ENCODE measurements at regions not wholly inside any gene's neighbourhood (a gene's known extent, or its start where the extent isn't known, plus 50 kb on each side); places are given as distances from the start of the nearest gene placed in this dataset.

GRCh38 chr4:177161781-177162180 lies 147.9 kb upstream of the NEIL3 start:
- no peaks in the 10 kb centered on the region for H3K4me1 ChIP-seq
- intact Hi-C loops (cut with DNase I; ENCODE audit: low total_unique reads): no loop called here
- no peaks in the 10 kb centered on the region for H3K36me3 ChIP-seq
- no peak for DNase-seq
- TF ChIP-seq POLR2A (IDR thresholded peaks at IDR 0.05): no peak
- TF ChIP-seq CTCF (IDR thresholded peaks at IDR 0.05): no peak
- H3K9me3 ChIP-seq: no peaks in the 10 kb centered on the region
- no peaks in the 10 kb centered on the region for H3K27me3 ChIP-seq
- H3K27ac ChIP-seq: no peak overlapping the region
- H3K4me3 ChIP-seq: no peak overlapping the region

GRCh38 chr4:177163532-177163931 lies 146.1 kb upstream of the NEIL3 start:
- intact Hi-C loops (cut with DNase I; ENCODE audit: low total_unique reads): no loop called here
- Histone ChIP-seq H3K27ac (no peak overlapping the region), H3K4me1 (no peaks in the 10 kb centered on the region), H3K9me3 (no peaks in the 10 kb centered on the region), H3K4me3 (no peak overlapping the region), H3K36me3 (no peaks in the 10 kb centered on the region), H3K27me3 (no peaks in the 10 kb centered on the region)
- TF ChIP-seq CTCF (IDR thresholded peaks at IDR 0.05) (no peak), POLR2A (IDR thresholded peaks at IDR 0.05) (no peak)
- DNase-seq: no peak

GRCh38 chr4:177171588-177171987 lies 138.1 kb upstream of the NEIL3 start:
- Histone ChIP-seq H3K36me3 (no peaks in the 10 kb centered on the region), H3K27ac (no peak overlapping the region), H3K27me3 (no peaks in the 10 kb centered on the region), H3K9me3 (no peaks in the 10 kb centered on the region), H3K4me1 (no peaks in the 10 kb centered on the region), H3K4me3 (no peak overlapping the region)
- no peak for DNase-seq
- TF ChIP-seq CTCF (IDR thresholded peaks at IDR 0.05) (no peak), POLR2A (IDR thresholded peaks at IDR 0.05) (no peak)
- intact Hi-C loops (cut with DNase I; ENCODE audit: low total_unique reads): no loop called here

GRCh38 chr4:177175473-177175872 lies 134.2 kb upstream of the NEIL3 start:
- H3K4me1 ChIP-seq: no peaks in the 10 kb centered on the region
- H3K9me3 ChIP-seq: no peaks in the 10 kb centered on the region
- TF ChIP-seq POLR2A (IDR thresholded peaks at IDR 0.05) (no peak), CTCF (IDR thresholded peaks at IDR 0.05) (no peak)
- intact Hi-C loops (cut with DNase I; ENCODE audit: low total_unique reads): no loop called here
- no peak overlapping the region for H3K4me3 ChIP-seq
- no peaks in the 10 kb centered on the region for H3K36me3 ChIP-seq
- no peaks in the 10 kb centered on the region for H3K27me3 ChIP-seq
- DNase-seq: no peak
- no peak overlapping the region for H3K27ac ChIP-seq

- no peaks in the 10 kb centered on the region for H3K36me3 ChIP-seq
- H3K4me3 ChIP-seq: no peak overlapping the region
- TF ChIP-seq CTCF (IDR thresholded peaks at IDR 0.05): no peak
- TF ChIP-seq POLR2A (IDR thresholded peaks at IDR 0.05): no peak
- intact Hi-C loops (cut with DNase I; ENCODE audit: low total_unique reads): no loop called here
- no peak overlapping the region for H3K27ac ChIP-seq
- H3K9me3 ChIP-seq: no peaks in the 10 kb centered on the region
- DNase-seq: no peak
- no peaks in the 10 kb centered on the region for H3K27me3 ChIP-seq
- H3K4me1 ChIP-seq: no peaks in the 10 kb centered on the region
Measured at GRCh38 chr4:177177541-177178081, 132.1 kb upstream of the NEIL3 start.

All from uterus (tissue), 3 donors.